H9 (cell line): ENCODE measurements at regions not wholly inside any gene's neighbourhood (a gene's known extent, or its start where the extent isn't known, plus 50 kb on each side); places are given as distances from the start of the nearest gene placed in this dataset.

ENCODE experiments used
- DNase-seq: peaks from one replicate; pipeline ENCODE4 v3.0.0-alpha.2; 2017
- H2AFZ ChIP-seq: one replicate; pipeline ENCODE4 v1.6.1; 2013; ENCODE audit warnings: mild to moderate bottlenecking, low read length, control low read depth, moderate library complexity
- H2AK5ac ChIP-seq: 2 replicates; pipeline ENCODE4 v1.6.1; 2013; ENCODE audit warnings: low read length, control low read depth, mixed read lengths; ENCODE audit not compliant: insufficient read length
- H2BK120ac ChIP-seq: one replicate; pipeline ENCODE4 v1.6.1; 2013; ENCODE audit warnings: low read depth, mild to moderate bottlenecking, low read length, control low read depth, inconsistent platforms; ENCODE audit not compliant: poor library complexity, severe bottlenecking
- H2BK12ac ChIP-seq: 2 replicates; pipeline ENCODE4 v1.6.1; 2013; ENCODE audit warnings: low read length, control low read depth, mixed read lengths, low read depth; ENCODE audit not compliant: insufficient read length
- H2BK15ac ChIP-seq: 2 replicates; pipeline ENCODE4 v1.6.1; 2013; ENCODE audit warnings: low read depth, low read length, control low read depth
- H2BK20ac ChIP-seq: one replicate; pipeline ENCODE4 v1.6.1; 2013; ENCODE audit warnings: low read depth, mild to moderate bottlenecking, low read length, control low read depth, inconsistent platforms; ENCODE audit not compliant: poor library complexity, severe bottlenecking
- H2BK5ac ChIP-seq: 2 replicates; pipeline ENCODE4 v1.6.1; 2013; ENCODE audit warnings: low read length, control low read depth, mixed read lengths; ENCODE audit not compliant: insufficient read length
- H3K14ac ChIP-seq: 2 replicates; pipeline ENCODE4 v1.6.1; 2013; ENCODE audit warnings: low read length, control low read depth; ENCODE audit not compliant: insufficient read depth
- H3K18ac ChIP-seq: 2 replicates; pipeline ENCODE4 v1.6.1; 2013; ENCODE audit warnings: low read depth, mild to moderate bottlenecking, mixed read lengths, low read length, control low read depth; ENCODE audit not compliant: insufficient read length
- H3K23ac ChIP-seq: 2 replicates; pipeline ENCODE4 v1.6.1; 2013; ENCODE audit warnings: low read length, control low read depth, mixed read lengths, low read depth; ENCODE audit not compliant: insufficient read length
- H3K23me2 ChIP-seq: 2 replicates; pipeline ENCODE4 v1.6.1; 2013; ENCODE audit warnings: low read depth, mild to moderate bottlenecking, mixed read lengths, low read length, control low read depth; ENCODE audit not compliant: insufficient read length, poor library complexity, severe bottlenecking
- H3K27ac ChIP-seq: 2 replicates; pipeline ENCODE4 v1.5.1; 2013; ENCODE audit warnings: low read length, control low read depth, mixed read lengths, low read depth; ENCODE audit not compliant: insufficient read length
- H3K27me3 ChIP-seq: 2 replicates; pipeline ENCODE4 v1.6.1; 2013; ENCODE audit warnings: low read length, control low read depth, inconsistent platforms; ENCODE audit not compliant: insufficient read depth
- H3K4ac ChIP-seq: 2 replicates; pipeline ENCODE4 v1.6.1; 2013; ENCODE audit warnings: low read depth, mild to moderate bottlenecking, control low read depth, inconsistent platforms, low read length, moderate library complexity
- H3K4me1 ChIP-seq: 2 replicates; pipeline ENCODE4 v1.6.1; 2013; ENCODE audit warnings: low read length, control low read depth, inconsistent platforms; ENCODE audit not compliant: insufficient read depth
- H3K4me2 ChIP-seq: 2 replicates; pipeline ENCODE4 v1.6.1; 2013; ENCODE audit warnings: low read length, control low read depth, mixed read lengths; ENCODE audit not compliant: insufficient read length, insufficient read depth
- H3K56ac ChIP-seq: 2 replicates; pipeline ENCODE4 v1.6.1; 2013; ENCODE audit warnings: low read depth, mild to moderate bottlenecking, mixed read lengths, low read length, control low read depth; ENCODE audit not compliant: insufficient read length
- H3K79me1 ChIP-seq: 2 replicates; pipeline ENCODE4 v1.6.1; 2013; ENCODE audit warnings: low read depth, mild to moderate bottlenecking, moderate library complexity, low read length, control low read depth, inconsistent platforms; ENCODE audit not compliant: insufficient read depth, poor library complexity, severe bottlenecking
- H3K79me2 ChIP-seq: 2 replicates; pipeline ENCODE4 v1.6.1; 2013; ENCODE audit warnings: low read length, control low read depth, inconsistent platforms; ENCODE audit not compliant: insufficient read depth
- H3K9ac ChIP-seq: 2 replicates; pipeline ENCODE4 v1.6.1; 2013; ENCODE audit warnings: low read length, control low read depth, mixed read lengths; ENCODE audit not compliant: insufficient read length; ENCODE audit errors: extremely low read depth
- H3K9me3 ChIP-seq: one replicate; pipeline ENCODE4 v1.6.1; 2013; ENCODE audit warnings: low read depth, low read length, inconsistent platforms; ENCODE audit not compliant: control insufficient read depth
- H3T11ph ChIP-seq: one replicate; pipeline ENCODE4 v1.6.1; 2013; ENCODE audit warnings: mild to moderate bottlenecking, low read length, control low read depth, inconsistent platforms
- H4K20me1 ChIP-seq: one replicate; pipeline ENCODE4 v1.6.1; 2013; ENCODE audit not compliant: control insufficient read depth, insufficient read length, insufficient read depth
- H4K5ac ChIP-seq: 2 replicates; pipeline ENCODE4 v1.6.1; 2013; ENCODE audit warnings: low read depth, mild to moderate bottlenecking, mixed read lengths, low read length, control low read depth; ENCODE audit not compliant: insufficient read length
- H4K8ac ChIP-seq: replicated peaks from 2 replicates; pipeline ENCODE4 v1.6.1; 2013; ENCODE audit warnings: low read length, control low read depth, mixed read lengths, low read depth; ENCODE audit not compliant: insufficient read length
- H4K91ac ChIP-seq: 2 replicates; pipeline ENCODE4 v1.6.1; 2013; ENCODE audit warnings: low read depth, mild to moderate bottlenecking, moderate library complexity, mixed read lengths, low read length, control low read depth; ENCODE audit not compliant: insufficient read length
- H3K27ac Mint-ChIP-seq, 3 experiments: 2 replicates in 2 of 3; 3 replicates in 1 of 3; pipeline ENCODE4 v1.8.0; 2020 to 2021; ENCODE audit warnings: mixed read lengths in 3 of 3, mild to moderate bottlenecking in 1 of 3, moderate library complexity in 1 of 3
- H3K27me3 Mint-ChIP-seq: 2 replicates; pipeline ENCODE4 v1.8.0; 2021; ENCODE audit warnings: low read depth, mild to moderate bottlenecking, moderate library complexity, mixed read lengths
- H3K36me3 Mint-ChIP-seq, 3 experiments: 2 replicates in 2 of 3; 3 replicates in 1 of 3; pipeline ENCODE4 v1.8.0; 2020 to 2021; ENCODE audit warnings: low read depth in 3 of 3, mixed read lengths in 3 of 3; ENCODE audit not compliant: insufficient read depth in 1 of 3
- H3K4me1 Mint-ChIP-seq, 2 experiments: 2 replicates each; pipeline ENCODE4 v1.8.0; 2020; ENCODE audit warnings: mixed read lengths in 2 of 2
- H3K4me3 Mint-ChIP-seq, 2 experiments: 2 replicates in 1 of 2; 3 replicates in 1 of 2; pipeline ENCODE4 v1.8.0; 2020 to 2021; ENCODE audit warnings: mild to moderate bottlenecking in 2 of 2, mixed read lengths in 2 of 2, moderate library complexity in 1 of 2
- H3K9me3 Mint-ChIP-seq, 2 experiments: 2 replicates in 1 of 2; 3 replicates in 1 of 2; pipeline ENCODE4 v1.8.0; 2020; ENCODE audit warnings: mild to moderate bottlenecking in 2 of 2, mixed read lengths in 2 of 2, moderate library complexity in 1 of 2
- CTCF ChIP-seq: fragments of 200-600 bp; sonication (generic); conservative IDR thresholded peaks from 3 replicates; pipeline ENCODE4 v1.8.0; 2021; ENCODE audit warnings: antibody characterized with exemption, mild to moderate bottlenecking
- WGBS: extraction: QIAGEN DNeasy Blood & Tissue Kit; methylation state at CpG from one replicate; pipeline ENCODE4 v1.1.7; 2013; ENCODE audit warnings: missing lambda C conversion rate, low lambda C conversion rate, mixed read lengths; ENCODE audit not compliant: insufficient read length; ENCODE audit errors: extremely low coverage; 5-methylcytosine and 5-hydroxymethylcytosine counted together

- no peaks in the 10 kb centered on the region; the same call in 1 of the 2 replicates for H3K4me1 ChIP-seq
- no peak overlapping the region for H4K91ac ChIP-seq
- H4K8ac ChIP-seq = no peak overlapping the region
- H4K5ac ChIP-seq = no peak overlapping the region
- no peak overlapping the region for H3K4me2 ChIP-seq
- no peaks in the 10 kb centered on the region for H3K27me3 ChIP-seq
- H3K79me1 ChIP-seq = no peaks in the 10 kb centered on the region
- H2AK5ac ChIP-seq = no peak overlapping the region
- no peak overlapping the region for H2BK15ac ChIP-seq
- H3K4me3 Mint-ChIP-seq = no peak overlapping the region; a peak in 1 of 5 replicates
- no peak overlapping the region for H3K4ac ChIP-seq
- H2BK5ac ChIP-seq = no peak overlapping the region
- H3K79me2 ChIP-seq = no peaks in the 10 kb centered on the region
- TF ChIP-seq CTCF = no peak
- no peak overlapping the region for H3K9ac ChIP-seq
- H3K23ac ChIP-seq = no peak overlapping the region
- H3K9me3 Mint-ChIP-seq = no peaks in the 10 kb centered on the region; a peak in 1 of 5 replicates
- no peak for DNase-seq
- no peaks in the 10 kb centered on the region for H3K9me3 ChIP-seq
- no peaks in the 10 kb centered on the region for H3K36me3 Mint-ChIP-seq
- H3K27ac Mint-ChIP-seq = peak overlapping the region in 1 of 3 experiments; percentile 77; a peak in 1 of 7 replicates
- no peak overlapping the region for H2BK12ac ChIP-seq
- WGBS = no CpG with 5 or more reads among the region's 16 CpGs
- no peak overlapping the region for H3K27ac ChIP-seq
- no peaks in the 10 kb centered on the region for H3K23me2 ChIP-seq
- H3K4me1 Mint-ChIP-seq = peaks cover 21 to 23% of the 10 kb centered on the region in 2 experiments
- no peak overlapping the region for H2BK120ac ChIP-seq
- H3K14ac ChIP-seq = no peak overlapping the region; the same call in 1 of the 2 replicates
- H2BK20ac ChIP-seq = no peak overlapping the region
- H3K56ac ChIP-seq = no peak overlapping the region
- no peaks in the 10 kb centered on the region for H4K20me1 ChIP-seq
- H2AFZ ChIP-seq = no peak overlapping the region
- no peak overlapping the region for H3K18ac ChIP-seq
- H3K27me3 Mint-ChIP-seq = no peaks in the 10 kb centered on the region
- H3T11ph ChIP-seq = no peak overlapping the region
Observed at GRCh38 chr16:73433731-73434307, 385.9 kb upstream of the ZFHX3 start.
